Liver (tissue), 8 donors: ENCODE measurements at regions not wholly inside any gene's neighbourhood (a gene's known extent, or its start where the extent isn't known, plus 50 kb on each side); places are given as distances from the start of the nearest gene placed in this dataset.
"Not testable (repeated sequence)": the region's sequence is repeated elsewhere in the genome, so short reads cannot be mapped to it uniquely, and the experiment has no call there.

Source experiments
- DNase-seq: peaks from one replicate; pipeline ENCODE4 v3.0.0-alpha.2; 2017; ENCODE audit warnings: low spot score
- H3K27ac ChIP-seq, 2 donors: one replicate each; pipeline ENCODE4 v1.7.0; 2013; ENCODE audit warnings: inconsistent platforms in 2 of 2, low read length in 2 of 2, control low read depth in 1 of 2, low read depth in 1 of 2, mild to moderate bottlenecking in 1 of 2
- H3K27me3 ChIP-seq, 4 donors: one replicate each; pipeline versions ENCODE4 v1.6.1 to v1.7.0; 2013; ENCODE audit warnings: low read length in 3 of 4, inconsistent platforms in 1 of 4, mild to moderate bottlenecking in 1 of 4, moderate library complexity in 1 of 4; ENCODE audit not compliant: control insufficient read depth in 4 of 4, insufficient read depth in 4 of 4
- H3K36me3 ChIP-seq, 4 donors: one replicate each; pipeline versions ENCODE4 v1.6.1 to v1.7.0; 2013; ENCODE audit warnings: low read length in 3 of 4, mild to moderate bottlenecking in 3 of 4, low read depth in 1 of 4, moderate library complexity in 1 of 4; ENCODE audit not compliant: control insufficient read depth in 4 of 4, insufficient read depth in 3 of 4
- H3K4me1 ChIP-seq, 4 donors: one replicate each; pipeline versions ENCODE4 v1.6.1 to v1.7.0; 2013; ENCODE audit warnings: low read length in 3 of 4, mild to moderate bottlenecking in 3 of 4, moderate library complexity in 1 of 4; ENCODE audit not compliant: control insufficient read depth in 4 of 4, insufficient read depth in 4 of 4
- H3K4me3 ChIP-seq, 3 donors: one replicate each; pipeline versions ENCODE4 v1.6.1 to v1.7.0; 2013; ENCODE audit warnings: low read length in 3 of 3, control low read depth in 1 of 3, low read depth in 1 of 3, mild to moderate bottlenecking in 1 of 3
- H3K9ac ChIP-seq, 2 donors: one replicate each; pipeline ENCODE4 v1.7.0; 2013; ENCODE audit warnings: low read length in 2 of 2, mild to moderate bottlenecking in 2 of 2, moderate library complexity in 2 of 2, control low read depth in 1 of 2, low read depth in 1 of 2
- H3K9me3 ChIP-seq, 4 donors: one replicate each; pipeline versions ENCODE4 v1.6.1 to v1.7.0; 2013; ENCODE audit warnings: low read length in 3 of 4; ENCODE audit not compliant: control insufficient read depth in 4 of 4
- ATF3 ChIP-seq: IDR thresholded peaks from 2 replicates; pipeline ENCODE4 v1.6.1; 2016; ENCODE audit warnings: antibody characterized with exemption
- CTCF ChIP-seq: fragments of 150-350 bp; IDR thresholded peaks from 2 replicates; pipeline ENCODE4 v1.5.1; 2017; ENCODE audit warnings: improper control_type of control experiment, low read depth, low read length; ENCODE audit not compliant: missing input control
- EGR1 ChIP-seq, 2 donors: IDR thresholded peaks; 2 replicates each; pipeline ENCODE4 v1.6.1; 2016 to 2018; ENCODE audit warnings: antibody characterized with exemption in 2 of 2, low read depth in 2 of 2
- FOXA1 ChIP-seq: IDR thresholded peaks from 2 replicates; pipeline ENCODE4 v1.6.1; 2016; ENCODE audit warnings: antibody characterized with exemption
- FOXA2 ChIP-seq: IDR thresholded peaks from 2 replicates; pipeline ENCODE4 v1.6.1; 2016; ENCODE audit warnings: antibody characterized with exemption
- GABPA ChIP-seq, 2 donors: IDR thresholded peaks in 1 of 2; conservative IDR thresholded peaks in 1 of 2; 2 replicates each; pipeline ENCODE4 v1.6.1; 2016; ENCODE audit warnings: antibody characterized with exemption in 2 of 2, mild to moderate bottlenecking in 1 of 2, moderate library complexity in 1 of 2
- HNF4G ChIP-seq: IDR thresholded peaks from 2 replicates; pipeline ENCODE4 v1.6.1; 2016; ENCODE audit warnings: antibody characterized with exemption
- JUND ChIP-seq, 2 donors: IDR thresholded peaks; 2 replicates each; pipeline ENCODE4 v1.6.1; 2016; ENCODE audit warnings: antibody characterized with exemption in 2 of 2
- NR2F2 ChIP-seq: IDR thresholded peaks from 2 replicates; pipeline ENCODE4 v1.6.1; 2016; ENCODE audit warnings: antibody characterized with exemption
- RAD21 ChIP-seq, 2 donors: IDR thresholded peaks; 2 replicates each; pipeline ENCODE4 v1.6.1; 2016; ENCODE audit warnings: antibody characterized with exemption in 2 of 2, mild to moderate bottlenecking in 2 of 2
- REST ChIP-seq: IDR thresholded peaks from 2 replicates; pipeline ENCODE4 v1.6.1; 2016; ENCODE audit warnings: antibody characterized with exemption, mild to moderate bottlenecking
- SP1 ChIP-seq: IDR thresholded peaks from 2 replicates; pipeline ENCODE4 v1.6.1; 2018; ENCODE audit warnings: antibody characterized with exemption, mild to moderate bottlenecking
- ZBTB33 ChIP-seq: IDR thresholded peaks from 2 replicates; pipeline ENCODE4 v1.6.1; 2016; ENCODE audit warnings: antibody characterized with exemption
- WGBS: extraction: QIAGEN DNeasy Blood & Tissue Kit; methylation state at CpG from one replicate; pipeline ENCODE4 v1.1.7; 2013; 5-methylcytosine and 5-hydroxymethylcytosine counted together
- donor health status: healthy.
- donor health status: healthy.
- donor health status: healthy.
- donor health status: healthy.
- donor health status: healthy.

- H3K27ac ChIP-seq: no peak overlapping the region
- WGBS: 61% methylated on average over 11 of the region's 11 CpGs
- H3K4me3 ChIP-seq: no peak overlapping the region
- no peaks in the 10 kb centered on the region for H3K27me3 ChIP-seq
- no peaks in the 10 kb centered on the region for H3K36me3 ChIP-seq
- DNase-seq: no peak
- H3K9ac ChIP-seq: no peak overlapping the region
- no peak for TF ChIP-seq ATF3
- TF ChIP-seq RAD21 (IDR thresholded peaks at IDR 0.05): peak in 1 of 2 donors; percentile 44
- peaks cover 2 to 14% (median 7%) of the 10 kb centered on the region in 4 donors for H3K4me1 ChIP-seq
- no peaks in the 10 kb centered on the region for H3K9me3 ChIP-seq
Measured at GRCh38 chr3:125684199-125684598, 88.9 kb upstream of the OSBPL11 start.

GRCh38 chr3:125685741-125686140, 90.4 kb upstream of the OSBPL11 start:
- WGBS: 83% methylated on average over 2 of the region's 2 CpGs

GRCh38 chr3:125692361-125692760, 97.1 kb upstream of the OSBPL11 start:
- no peak for DNase-seq
- H3K36me3 ChIP-seq: no peaks in the 10 kb centered on the region

More at GRCh38 chr3:125685741-125686140, 90.4 kb upstream of the OSBPL11 start:
- H3K36me3 ChIP-seq, H3K4me3 ChIP-seq, H3K27ac ChIP-seq, H3K27me3 ChIP-seq, H3K9me3 ChIP-seq, DNase-seq, H3K9ac ChIP-seq: not testable (repeated sequence)
- peaks cover 2 to 14% (median 7%) of the 10 kb centered on the region in 4 donors for H3K4me1 ChIP-seq

More at GRCh38 chr3:125692361-125692760, 97.1 kb upstream of the OSBPL11 start:
- TF ChIP-seq ZBTB33 (no peak), JUND (IDR thresholded peaks at IDR 0.05) (no peak), FOXA2 (no peak), SP1 (no peak), FOXA1 (no peak), RAD21 (IDR thresholded peaks at IDR 0.05) (no peak), EGR1 (IDR thresholded peaks at IDR 0.05; ENCODE audit: low read depth in 2 of 2) (no peak), HNF4G (no peak), NR2F2 (no peak), REST (no peak), CTCF (no peak), GABPA (IDR thresholded peaks at IDR 0.05 in 1 of 2, conservative IDR thresholded peaks at IDR 0.05 in 1 of 2) (no peak)
- no peaks in the 10 kb centered on the region for H3K27me3 ChIP-seq
- no peak overlapping the region for H3K27ac ChIP-seq
- no peaks in the 10 kb centered on the region for H3K4me1 ChIP-seq
- WGBS: 90% methylated on average over 13 of the region's 13 CpGs
- H3K4me3 ChIP-seq: no peak overlapping the region
- no peak overlapping the region for H3K9ac ChIP-seq
- H3K9me3 ChIP-seq: no peaks in the 10 kb centered on the region
